Ovary (tissue), 7 donors: ENCODE measurements at regions not wholly inside any gene's neighbourhood (a gene's known extent, or its start where the extent isn't known, plus 50 kb on each side); places are given as distances from the start of the nearest gene placed in this dataset.
A peak's percentile ranks its signal among the peaks of the same experiment; 100 is the strongest.

Source experiments
- DNase-seq, 5 donors: peaks; one replicate each; pipeline ENCODE4 v3.0.0-alpha.2; 2019 to 2020
- H3K27ac ChIP-seq, 2 donors: fragments of 200-600 bp; one replicate each; pipeline versions ENCODE4 v1.5.1 to v1.8.0; 2019 to 2022
- H3K27me3 ChIP-seq: fragments of 200-600 bp; one replicate; pipeline ENCODE4 v1.8.0; 2022
- H3K36me3 ChIP-seq: fragments of 200-600 bp; sonication (generic); one replicate; pipeline ENCODE4 v1.5.1; 2019
- H3K4me1 ChIP-seq: one replicate; pipeline ENCODE4 v1.8.1; 2013; ENCODE audit warnings: mild to moderate bottlenecking, moderate library complexity; ENCODE audit not compliant: insufficient read depth
- H3K4me3 ChIP-seq: fragments of 200-600 bp; sonication (generic); one replicate; pipeline ENCODE4 v1.5.1; 2017
- H3K9me3 ChIP-seq, 2 donors: fragments of 200-600 bp in 1 of 2; sonication (generic) in 1 of 2; one replicate each; pipeline versions ENCODE4 v1.5.1 to v1.8.1; 2013 to 2019; ENCODE audit warnings: mild to moderate bottlenecking in 1 of 2, moderate library complexity in 1 of 2
- EP300 ChIP-seq: sonication (generic); formaldehyde crosslinking; IDR thresholded peaks from one replicate; pipeline ENCODE4 v1.6.1; 2017; ENCODE audit warnings: antibody characterized with exemption
- POLR2A ChIP-seq: fragments of 450-650 bp; IDR thresholded peaks from one replicate; pipeline ENCODE4 v1.6.1; 2017; ENCODE audit warnings: antibody characterized with exemption, mild to moderate bottlenecking, moderate library complexity
- WGBS, 3 donors: extraction: QIAGEN DNeasy Blood & Tissue Kit in 1 of 3; methylation state at CpG; one replicate each; pipeline versions ENCODE4 v1.1.5 to v1.1.7; 2013 to 2017; 5-methylcytosine and 5-hydroxymethylcytosine counted together
- intact Hi-C, 4 donors: fragments of 100-400 bp; cut with DNase I; formaldehyde crosslinking; loops; one replicate each; pipeline versions ENCODE4 v1.11.0 to v1.15.1; 2022 to 2023
- TF ChIP-seq, protein P1 (sequence below), 3 donors: fragments of 450-650 bp in 2 of 3; fragments of 200-600 bp in 1 of 3; IDR thresholded peaks; one replicate each; pipeline versions ENCODE4 v1.5.1 to v1.8.0; 2016 to 2022; ENCODE audit warnings: antibody characterized with exemption in 3 of 3, mild to moderate bottlenecking in 1 of 3
- donor health status: DM: no; HTN: no; CAD: no; lungs with moderate emphysema.
- donor health status: DM: no; HTN: no; CAD: no.
- donor health status: Bipolar disorder and iron deficiency.
- donor health status: DM: no; HTN: no; CAD: no.
- donor health status: DM: yes; HTN: yes; CAD: no.

DNA sequence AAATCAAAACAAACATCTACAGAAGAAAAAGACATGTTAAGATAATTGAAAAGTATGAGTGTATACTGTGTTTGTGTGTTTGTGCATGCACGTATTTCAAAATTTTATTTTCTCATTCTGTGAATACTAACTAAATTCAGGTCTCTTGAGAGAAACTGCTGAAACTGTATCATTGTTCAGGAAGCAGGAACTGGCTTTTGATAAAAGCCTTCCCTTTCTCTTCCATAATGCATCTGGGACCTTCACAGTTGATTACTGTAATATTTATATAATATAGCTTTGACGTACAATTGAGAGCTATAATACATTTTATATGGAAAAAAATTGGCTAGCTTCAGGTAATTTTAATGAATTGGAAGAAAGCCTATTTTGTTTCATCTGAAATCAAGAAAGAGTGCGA lies 993.5 kb downstream of the SLC6A15 start:
- H3K4me3 ChIP-seq: no peak overlapping the region
- no peaks in the 10 kb centered on the region for H3K27me3 ChIP-seq
- no peak for TF ChIP-seq EP300
- TF ChIP-seq, protein P1, sequence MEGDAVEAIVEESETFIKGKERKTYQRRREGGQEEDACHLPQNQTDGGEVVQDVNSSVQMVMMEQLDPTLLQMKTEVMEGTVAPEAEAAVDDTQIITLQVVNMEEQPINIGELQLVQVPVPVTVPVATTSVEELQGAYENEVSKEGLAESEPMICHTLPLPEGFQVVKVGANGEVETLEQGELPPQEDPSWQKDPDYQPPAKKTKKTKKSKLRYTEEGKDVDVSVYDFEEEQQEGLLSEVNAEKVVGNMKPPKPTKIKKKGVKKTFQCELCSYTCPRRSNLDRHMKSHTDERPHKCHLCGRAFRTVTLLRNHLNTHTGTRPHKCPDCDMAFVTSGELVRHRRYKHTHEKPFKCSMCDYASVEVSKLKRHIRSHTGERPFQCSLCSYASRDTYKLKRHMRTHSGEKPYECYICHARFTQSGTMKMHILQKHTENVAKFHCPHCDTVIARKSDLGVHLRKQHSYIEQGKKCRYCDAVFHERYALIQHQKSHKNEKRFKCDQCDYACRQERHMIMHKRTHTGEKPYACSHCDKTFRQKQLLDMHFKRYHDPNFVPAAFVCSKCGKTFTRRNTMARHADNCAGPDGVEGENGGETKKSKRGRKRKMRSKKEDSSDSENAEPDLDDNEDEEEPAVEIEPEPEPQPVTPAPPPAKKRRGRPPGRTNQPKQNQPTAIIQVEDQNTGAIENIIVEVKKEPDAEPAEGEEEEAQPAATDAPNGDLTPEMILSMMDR (IDR thresholded peaks at IDR 0.05): no peak
- no peak for TF ChIP-seq POLR2A
- intact Hi-C loops: no loop called here
- no peak for DNase-seq
- no peaks in the 10 kb centered on the region for H3K36me3 ChIP-seq
- no peaks in the 10 kb centered on the region for H3K9me3 ChIP-seq
- 25 to 37% (median 27%) methylated on average over 3 of the region's 3 CpGs for WGBS, 3 donors
- H3K27ac ChIP-seq: no peak overlapping the region
- no peaks in the 10 kb centered on the region for H3K4me1 ChIP-seq

DNA sequence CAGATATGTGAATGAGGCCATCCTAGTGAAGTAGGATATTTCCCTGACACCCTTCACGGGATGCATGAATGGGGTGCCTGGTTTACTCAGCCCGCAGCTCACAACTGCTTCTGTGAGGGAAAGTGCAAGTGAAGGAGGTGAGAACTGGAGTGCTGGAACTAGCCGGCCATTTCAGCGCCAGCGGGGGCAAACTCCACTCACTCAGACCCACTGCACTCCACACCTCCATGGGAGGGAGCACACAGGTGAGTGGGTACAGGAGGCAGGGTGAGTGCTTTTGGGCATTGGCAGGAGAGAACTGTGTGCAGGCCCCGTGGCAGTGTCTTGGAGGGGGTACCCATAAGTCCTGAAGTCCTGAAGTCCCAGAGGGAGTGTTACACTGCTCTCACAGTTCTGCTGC lies 1008.4 kb downstream of the SLC6A15 start:
- intact Hi-C loops: no loop called here
- Histone ChIP-seq H3K9me3 (no peaks in the 10 kb centered on the region), H3K27me3 (no peaks in the 10 kb centered on the region), H3K36me3 (no peaks in the 10 kb centered on the region), H3K4me3 (no peak overlapping the region), H3K4me1 (no peaks in the 10 kb centered on the region), H3K27ac (no peak overlapping the region)
- no peak for TF ChIP-seq EP300
- no peak for TF ChIP-seq POLR2A
- TF ChIP-seq, protein P1 (IDR thresholded peaks at IDR 0.05): no peak
- 76 to 83% (median 79%) methylated on average over 6 of the region's 6 CpGs for WGBS, 3 donors
- DNase-seq: peak in 1 of 5 donors; percentile 5

DNA sequence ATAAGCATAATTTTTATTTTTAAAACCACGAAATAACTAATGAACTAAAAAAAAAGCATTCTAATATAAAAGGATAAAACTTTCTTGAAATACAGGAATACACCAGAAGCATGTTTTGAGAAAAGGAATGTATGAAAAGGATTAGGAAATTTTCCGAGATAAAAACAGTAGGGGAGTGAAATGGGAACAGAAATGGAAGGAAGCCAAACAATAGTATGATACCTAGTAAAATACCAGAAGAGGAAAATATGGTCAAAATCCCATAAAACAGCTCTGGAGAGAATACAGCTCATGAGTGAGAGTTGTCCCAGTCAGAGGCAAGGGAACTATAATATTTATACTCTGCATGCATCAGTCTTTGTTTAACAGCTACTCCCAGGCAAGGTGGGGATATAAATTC lies 1016.2 kb downstream of the SLC6A15 start:
- H3K4me3 ChIP-seq: no peak overlapping the region
- no peaks in the 10 kb centered on the region for H3K4me1 ChIP-seq
- no peak overlapping the region for H3K27ac ChIP-seq
- TF ChIP-seq POLR2A: no peak
- intact Hi-C loops: no loop called here
- DNase-seq: no peak
- H3K9me3 ChIP-seq: no peaks in the 10 kb centered on the region
- 3 to 8% (median 4%) methylated on average over 2 of the region's 2 CpGs for WGBS, 3 donors
- H3K27me3 ChIP-seq: no peaks in the 10 kb centered on the region
- H3K36me3 ChIP-seq: no peaks in the 10 kb centered on the region

DNA sequence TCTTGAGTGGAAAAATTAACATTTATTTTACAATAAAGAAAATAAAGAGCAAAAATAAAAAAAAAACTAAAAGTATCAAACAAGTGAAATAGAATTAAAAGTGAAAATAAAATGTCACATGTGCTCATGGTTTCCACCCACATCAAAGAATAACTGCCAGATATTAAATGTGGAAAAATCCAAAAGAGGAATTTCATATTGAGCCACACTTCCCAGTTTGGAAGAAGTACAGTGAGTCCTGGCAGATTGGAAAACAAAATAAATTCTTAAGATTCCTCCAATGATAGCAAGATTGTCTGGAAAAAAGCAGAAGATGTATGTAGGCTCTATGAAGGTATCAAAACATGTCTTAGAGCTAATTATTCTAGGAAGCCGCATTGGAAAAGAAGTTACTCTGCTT lies 1019.5 kb downstream of the SLC6A15 start:
- no peaks in the 10 kb centered on the region for H3K9me3 ChIP-seq
- no peak overlapping the region for H3K4me3 ChIP-seq
- no peak for TF ChIP-seq POLR2A
- no peak for TF ChIP-seq EP300
- TF ChIP-seq, protein P1 (IDR thresholded peaks at IDR 0.05): no peak
- no peaks in the 10 kb centered on the region for H3K27me3 ChIP-seq
- H3K36me3 ChIP-seq: no peaks in the 10 kb centered on the region
- H3K27ac ChIP-seq: no peak overlapping the region
- intact Hi-C loops: no loop called here
- no peaks in the 10 kb centered on the region for H3K4me1 ChIP-seq
- WGBS, 3 donors: 0 to 57% (median 5%) methylated on average over 1 of the region's 1 CpG
- no peak for DNase-seq

DNA sequence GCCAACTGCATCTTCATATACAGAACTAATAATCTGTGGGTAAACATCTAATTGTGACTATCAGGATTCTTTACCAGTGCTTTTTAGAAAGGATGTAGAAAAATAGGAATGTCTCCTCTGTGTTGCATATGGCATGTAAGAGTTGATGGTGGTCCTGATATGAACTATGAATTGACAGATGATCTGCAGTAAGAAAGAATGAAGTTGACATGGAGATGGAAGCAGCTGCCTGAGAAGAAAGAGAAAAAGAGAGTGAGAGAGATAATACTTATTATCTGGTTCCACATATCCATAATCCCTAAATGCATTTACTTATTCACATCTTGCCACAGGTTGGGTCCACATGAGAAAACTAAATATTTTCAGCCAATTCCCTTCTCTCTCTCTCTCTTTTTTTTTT lies 1022.9 kb downstream of the SLC6A15 start:
- TF ChIP-seq EP300 (no peak), POLR2A (no peak)
- TF ChIP-seq, protein P1 (IDR thresholded peaks at IDR 0.05): no peak
- no peaks in the 10 kb centered on the region for H3K4me1 ChIP-seq
- no peaks in the 10 kb centered on the region for H3K9me3 ChIP-seq
- H3K27me3 ChIP-seq: no peaks in the 10 kb centered on the region
- no peak overlapping the region for H3K27ac ChIP-seq
- H3K4me3 ChIP-seq: no peak overlapping the region
- no peaks in the 10 kb centered on the region for H3K36me3 ChIP-seq
- intact Hi-C loops: no loop called here
- DNase-seq: no peak
